NCI-H226 (cell line): ENCODE measurements at regions not wholly inside any gene's neighbourhood (a gene's known extent, or its start where the extent isn't known, plus 50 kb on each side); places are given as distances from the start of the nearest gene placed in this dataset.
A peak's percentile ranks its signal among the peaks of the same experiment; 100 is the strongest.

Experiments
- DNase-seq: peaks from one replicate; pipeline ENCODE4 v3.0.0-alpha.2; 2015

DNA sequence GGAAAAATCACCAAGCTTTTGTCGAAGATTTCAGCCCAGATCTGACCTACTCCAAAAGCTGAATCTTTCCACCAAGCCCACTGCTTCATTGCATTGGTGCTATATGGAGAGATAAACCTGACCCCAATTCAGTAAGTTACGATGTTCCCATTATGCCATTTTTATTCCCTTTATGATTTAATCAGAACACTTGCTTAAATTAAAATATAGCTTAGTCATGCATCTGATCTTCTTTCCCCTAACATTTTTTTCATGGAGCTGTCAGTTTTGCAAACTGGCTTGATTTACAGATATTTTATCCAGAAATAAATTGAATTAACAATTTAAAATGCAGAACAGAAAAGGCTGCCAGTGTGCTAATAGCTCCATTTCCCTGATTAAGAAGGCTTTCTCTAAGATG, 503.5 kb upstream of the C1orf87 start:
- DNase-seq, result no peak

DNA sequence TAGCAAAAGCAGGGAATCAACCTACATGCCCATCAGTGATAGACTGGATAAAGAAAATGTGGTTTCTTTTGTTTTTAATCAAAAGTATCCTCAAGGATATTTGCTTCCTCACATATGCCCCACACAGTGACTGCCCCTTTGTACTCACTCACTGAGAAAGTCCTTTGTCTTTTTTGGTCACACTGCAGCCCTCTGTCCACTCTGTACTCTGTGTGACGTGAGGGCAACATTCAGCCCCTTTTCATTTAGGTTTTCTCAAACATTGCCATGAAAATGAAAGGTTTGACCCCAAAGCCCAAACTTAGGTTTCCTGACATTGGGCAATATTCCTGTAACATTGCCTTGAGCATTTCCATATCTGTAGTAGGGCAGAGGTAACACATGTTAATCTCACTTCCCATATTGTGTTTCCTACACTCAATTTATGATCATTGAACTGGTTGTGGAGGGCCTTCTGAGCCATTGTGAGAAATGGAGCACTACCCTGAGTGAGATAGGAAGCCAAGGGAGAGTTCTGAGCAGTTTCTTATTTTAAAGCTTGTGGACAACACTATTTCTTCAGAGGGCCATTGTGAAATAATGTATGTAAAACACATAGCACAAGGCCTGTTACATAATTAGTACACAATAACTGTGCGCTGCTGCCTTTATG, 501.9 kb upstream of the C1orf87 start:
- no peak for DNase-seq

DNA sequence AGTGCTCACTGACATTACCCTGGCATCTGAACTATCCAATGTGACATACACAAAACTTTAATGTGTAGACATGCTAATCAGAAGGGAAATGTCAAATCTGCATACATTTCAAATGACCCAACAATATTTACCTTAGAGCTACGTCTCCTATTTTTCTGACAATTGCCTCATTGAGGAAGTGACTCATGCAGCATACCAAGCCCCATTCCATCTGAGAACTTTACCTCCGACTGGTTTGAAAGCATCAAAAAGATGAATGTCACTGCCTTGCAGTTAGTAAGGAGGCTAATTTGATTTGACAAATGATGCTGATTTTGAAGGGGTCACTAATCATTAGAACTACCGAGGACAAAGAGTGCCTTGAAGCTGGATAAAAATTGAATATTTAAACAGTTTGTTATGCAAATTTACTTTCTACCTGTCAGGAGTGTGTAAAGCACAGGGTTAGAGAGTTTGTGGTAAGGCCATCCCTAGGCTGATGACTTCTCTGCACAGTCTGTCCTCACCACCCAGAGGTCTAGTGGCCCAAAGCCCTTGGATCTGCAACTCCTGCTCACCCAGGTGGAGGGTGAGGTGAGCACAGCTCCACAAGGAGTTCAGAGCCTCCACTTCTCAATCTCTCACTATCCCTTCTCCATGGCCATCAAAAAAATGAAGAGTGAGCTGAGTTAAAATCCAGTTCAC, 500.3 kb upstream of the C1orf87 start:
- DNase-seq, result peak; percentile 81

DNA sequence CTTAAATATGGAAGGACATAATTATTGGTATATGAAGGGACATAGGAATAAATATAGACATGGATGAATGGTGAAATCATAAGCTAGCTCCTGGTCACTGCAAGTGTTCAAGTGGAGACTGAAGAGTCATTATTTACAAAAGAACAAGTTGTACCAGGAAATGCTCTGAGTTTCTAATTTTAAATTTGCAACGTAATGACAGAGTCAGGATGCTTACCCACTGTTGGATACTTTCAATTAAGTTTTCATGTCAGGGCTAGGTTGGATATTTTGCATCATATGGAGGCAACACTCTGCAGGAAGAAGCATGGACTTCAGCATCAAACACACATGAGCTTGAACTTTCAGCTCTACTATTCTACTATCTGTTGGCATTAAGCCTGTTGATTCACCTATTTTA, 499.6 kb upstream of the C1orf87 start:
- no peak for DNase-seq

DNA sequence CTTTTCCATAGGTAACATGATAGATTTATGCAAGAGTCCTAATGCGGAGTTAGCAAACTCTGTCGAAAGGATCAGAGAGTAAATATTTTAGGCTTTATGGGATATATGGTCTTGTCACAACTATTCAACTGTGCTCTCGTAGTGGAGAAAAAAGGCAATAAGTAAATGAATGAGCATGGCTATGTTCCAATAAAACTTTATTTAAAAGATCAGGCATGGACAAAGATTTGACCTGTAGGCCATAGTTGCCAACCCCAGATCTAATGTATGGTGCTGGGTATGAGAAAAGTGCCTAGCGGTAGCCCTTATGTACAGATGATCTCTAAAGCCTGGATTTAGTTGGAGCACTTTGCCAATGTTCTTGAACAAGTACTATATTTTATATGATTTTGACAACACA, 498.8 kb upstream of the C1orf87 start:
- no peak for DNase-seq

DNA sequence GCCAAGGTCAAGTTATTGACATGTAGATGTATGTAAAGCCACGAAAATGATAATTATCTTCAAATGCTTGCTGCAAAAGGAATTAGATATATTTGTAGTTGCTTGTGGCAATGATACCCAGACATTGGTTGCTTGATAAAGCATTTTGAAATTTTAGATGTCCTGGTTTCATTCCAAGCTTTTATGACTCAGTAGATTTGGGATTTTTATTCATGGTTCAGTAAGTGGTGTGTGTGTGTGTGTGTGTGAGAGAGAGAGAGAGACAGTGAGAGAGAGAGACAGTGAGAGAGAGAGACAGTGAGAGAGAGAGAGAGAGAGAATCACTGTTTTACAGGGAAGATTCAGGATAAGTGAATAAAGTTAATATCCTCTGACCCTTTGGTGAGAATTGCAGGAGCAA, 498.2 kb upstream of the C1orf87 start:
- DNase-seq, result peak; percentile 66

DNA sequence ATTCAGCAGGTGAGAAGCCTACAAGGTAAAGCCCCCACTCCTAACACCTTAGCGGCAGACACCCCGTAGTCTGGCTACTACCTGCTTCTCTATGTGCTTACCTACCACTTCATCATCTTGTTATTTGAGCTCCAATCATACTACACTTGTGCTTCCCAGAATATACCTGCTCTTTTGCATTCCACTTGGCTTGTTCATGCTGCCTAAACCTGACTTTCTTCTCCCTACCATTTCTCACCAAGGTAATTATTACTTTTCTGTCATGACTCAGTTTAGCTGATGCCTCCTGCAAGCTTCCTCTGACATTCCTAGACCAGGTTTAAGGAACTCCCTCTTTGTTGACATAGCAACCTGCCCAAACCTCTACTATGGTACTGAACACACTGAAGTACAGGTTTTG, 495.6 kb upstream of the C1orf87 start:
- DNase-seq, result no peak

DNA sequence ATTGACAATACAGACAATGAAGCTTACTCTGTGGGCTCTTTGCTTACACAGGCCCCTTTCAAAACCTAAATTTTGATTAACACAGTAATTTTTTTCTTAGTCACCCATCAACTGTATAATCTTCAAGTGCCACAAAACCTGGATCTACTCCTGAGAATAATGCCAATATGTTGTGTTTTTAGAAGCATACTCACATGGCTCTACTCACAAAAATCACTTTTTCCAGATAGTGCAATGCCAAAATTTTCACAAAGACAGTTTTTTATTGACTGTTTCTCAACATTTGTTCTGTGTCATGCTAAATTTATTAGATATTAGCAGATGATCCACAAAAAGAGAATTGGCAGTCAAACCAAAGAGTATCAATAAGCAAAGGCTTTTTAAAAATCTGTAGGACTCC, 493.7 kb upstream of the C1orf87 start:
- no peak for DNase-seq

DNA sequence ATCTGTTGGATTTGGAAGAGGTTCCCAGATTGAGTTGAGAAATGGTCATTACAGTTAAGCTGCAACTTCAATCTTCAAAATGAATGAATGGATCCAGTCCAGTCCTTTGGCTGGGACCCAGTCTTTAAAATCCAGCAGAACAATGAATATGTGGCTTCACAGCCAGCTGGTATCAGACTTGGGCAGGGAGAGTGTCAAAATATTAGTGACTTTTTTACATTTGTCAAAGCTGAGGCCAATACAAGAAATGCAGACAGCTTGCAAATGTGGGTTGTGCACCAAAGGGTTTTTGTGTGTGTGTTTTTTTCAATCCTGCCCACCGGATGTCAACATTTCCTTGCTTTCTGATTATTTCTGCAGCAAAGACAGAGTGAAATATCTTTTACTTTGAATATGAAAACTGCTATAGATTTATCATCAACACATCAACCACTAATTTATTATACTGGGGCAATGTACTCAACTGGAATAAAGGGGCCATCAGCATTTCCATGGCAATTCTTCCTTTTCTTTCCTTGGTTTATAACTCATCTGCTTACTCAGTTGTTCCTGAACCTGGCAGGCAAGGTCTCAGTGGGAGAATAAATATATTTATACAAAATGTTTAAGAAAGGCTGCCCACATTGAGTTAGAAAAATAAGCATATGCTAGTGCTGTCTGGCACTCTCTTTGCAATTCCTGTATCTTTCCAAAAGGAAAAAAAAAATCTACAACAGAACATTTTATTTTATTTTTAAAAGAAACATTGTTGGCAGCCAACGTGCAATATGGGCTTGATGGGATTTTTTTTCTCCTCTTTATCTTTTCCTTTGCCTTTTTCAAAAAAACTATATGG, 491.6 kb upstream of the C1orf87 start:
- no peak for DNase-seq

DNA sequence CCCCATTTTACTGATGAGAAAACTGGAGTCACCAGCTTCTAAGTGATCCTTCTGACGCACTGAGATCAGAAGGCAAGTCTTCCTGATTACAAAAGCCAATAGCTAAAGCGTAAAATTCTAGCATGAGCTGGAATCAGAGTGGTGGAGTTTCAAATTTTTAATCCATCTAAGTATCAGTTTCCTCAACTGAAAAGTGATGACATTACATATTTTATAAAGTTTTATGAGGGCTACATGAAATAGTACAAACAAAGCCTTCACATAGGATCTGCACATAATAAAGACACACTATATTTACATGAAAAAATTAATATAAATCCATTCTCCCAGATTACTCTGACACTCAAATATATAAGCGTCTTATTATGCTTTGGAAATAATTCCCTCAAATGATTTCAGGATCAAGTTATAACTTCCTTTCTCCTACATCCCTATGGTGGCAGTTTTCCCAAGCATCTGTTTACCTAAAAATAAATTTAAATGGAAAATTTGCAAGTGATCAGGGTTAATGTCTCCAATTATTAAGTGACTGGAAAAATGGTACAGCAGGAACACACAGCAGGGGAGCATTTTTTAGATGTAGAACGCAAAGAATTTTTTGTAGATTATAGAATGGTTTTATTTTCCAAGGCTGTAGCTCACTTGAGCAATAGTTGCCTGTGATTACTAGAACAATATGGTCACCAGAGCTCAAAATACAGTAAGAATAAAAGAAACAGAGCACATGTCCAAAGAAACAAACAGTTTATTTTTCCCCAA, 490.4 kb upstream of the C1orf87 start:
- no peak for DNase-seq

DNA sequence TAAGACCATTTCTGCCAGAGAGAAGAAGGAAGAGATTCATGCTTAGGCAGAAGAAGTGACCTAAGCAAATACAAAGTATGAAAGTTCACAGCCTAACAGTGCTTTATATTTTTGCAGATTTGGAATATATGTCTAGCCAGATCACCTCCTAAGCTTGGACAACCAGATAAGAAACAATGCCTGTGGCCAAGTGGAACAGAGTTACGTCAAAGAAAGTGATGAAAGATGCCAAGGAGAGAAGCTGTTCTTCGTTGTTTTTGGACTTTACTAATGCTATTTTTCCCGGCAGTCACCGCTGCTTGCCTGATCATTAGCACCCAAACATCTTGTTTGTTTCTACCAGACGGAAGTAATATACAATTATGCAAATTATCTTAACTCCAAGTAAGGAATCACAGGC, 489.2 kb upstream of the C1orf87 start:
- peak; percentile 31 for DNase-seq

DNA sequence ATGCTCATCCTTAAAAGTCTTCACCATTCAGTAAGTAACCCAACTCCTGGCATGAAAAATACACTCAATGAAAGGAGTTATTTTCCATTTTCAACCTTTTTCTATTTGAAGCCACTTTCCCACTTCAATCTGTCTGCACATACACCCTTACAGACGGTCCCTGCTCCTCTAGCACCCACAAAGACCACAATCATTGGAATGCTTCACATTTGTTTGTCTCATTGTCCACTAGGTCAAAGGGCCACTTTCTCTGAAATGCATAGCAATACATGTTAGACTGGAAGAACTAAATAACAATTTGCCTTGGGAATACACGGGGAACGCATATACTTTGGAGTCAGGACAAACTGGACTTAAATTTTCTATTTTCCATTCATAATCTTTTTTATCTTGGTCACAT, 487.1 kb upstream of the C1orf87 start:
- no peak for DNase-seq

DNA sequence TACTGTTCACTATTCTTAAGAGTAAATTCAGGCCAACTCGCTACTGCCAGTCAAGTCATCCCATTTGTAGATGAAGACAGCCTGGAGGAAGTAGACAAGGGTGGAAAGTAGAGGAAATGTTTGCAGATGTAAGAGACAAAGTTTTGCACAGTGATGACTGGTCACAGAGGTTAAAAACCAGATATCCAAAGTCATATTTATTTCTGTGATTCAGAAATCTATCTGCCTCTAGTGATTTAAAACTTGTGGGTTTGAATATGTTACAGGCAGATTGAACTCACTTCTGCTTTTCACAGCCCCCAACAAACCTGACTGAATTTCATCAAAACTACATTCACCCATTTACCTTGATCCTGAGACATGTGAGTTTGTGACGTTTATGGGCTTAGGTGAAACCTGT, 484.7 kb upstream of the C1orf87 start:
- no peak for DNase-seq

DNA sequence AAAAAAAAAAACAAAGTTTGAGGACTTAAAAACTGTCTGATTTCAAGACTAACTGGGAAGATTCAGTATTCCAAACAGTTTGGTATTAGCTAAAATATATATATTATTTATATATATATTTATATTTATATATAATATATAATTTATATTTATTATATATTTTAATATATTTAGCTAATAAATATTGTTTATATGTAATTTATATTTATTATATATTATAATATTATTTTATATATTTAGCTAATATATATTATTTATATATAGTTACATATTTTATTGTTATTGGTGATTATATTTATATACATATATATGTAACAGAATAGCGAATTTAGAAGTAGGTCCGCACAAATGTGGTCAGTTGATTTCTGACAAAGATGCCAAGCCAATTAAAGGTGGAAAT, 480.2 kb upstream of the C1orf87 start:
- no peak for DNase-seq

DNA sequence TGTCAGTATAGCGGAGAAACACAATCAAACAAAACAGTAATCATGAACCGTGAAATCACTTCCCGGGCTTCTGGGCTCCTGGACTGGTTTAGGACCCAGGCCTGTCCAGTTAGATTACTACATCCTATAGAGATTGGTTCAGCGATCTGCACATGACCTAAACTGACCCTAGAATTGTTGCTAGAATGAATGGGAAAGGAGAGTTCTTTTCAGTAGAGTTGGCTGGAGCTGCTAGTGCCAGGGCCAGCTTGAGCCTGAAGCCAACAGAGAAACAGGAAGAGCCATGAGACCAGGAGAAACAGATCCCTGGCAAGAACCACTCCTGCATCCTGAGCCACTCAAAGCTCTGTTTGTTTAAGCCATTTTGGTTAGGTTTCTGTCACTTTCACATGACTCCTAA, 474.3 kb upstream of the C1orf87 start:
- no peak for DNase-seq

DNA sequence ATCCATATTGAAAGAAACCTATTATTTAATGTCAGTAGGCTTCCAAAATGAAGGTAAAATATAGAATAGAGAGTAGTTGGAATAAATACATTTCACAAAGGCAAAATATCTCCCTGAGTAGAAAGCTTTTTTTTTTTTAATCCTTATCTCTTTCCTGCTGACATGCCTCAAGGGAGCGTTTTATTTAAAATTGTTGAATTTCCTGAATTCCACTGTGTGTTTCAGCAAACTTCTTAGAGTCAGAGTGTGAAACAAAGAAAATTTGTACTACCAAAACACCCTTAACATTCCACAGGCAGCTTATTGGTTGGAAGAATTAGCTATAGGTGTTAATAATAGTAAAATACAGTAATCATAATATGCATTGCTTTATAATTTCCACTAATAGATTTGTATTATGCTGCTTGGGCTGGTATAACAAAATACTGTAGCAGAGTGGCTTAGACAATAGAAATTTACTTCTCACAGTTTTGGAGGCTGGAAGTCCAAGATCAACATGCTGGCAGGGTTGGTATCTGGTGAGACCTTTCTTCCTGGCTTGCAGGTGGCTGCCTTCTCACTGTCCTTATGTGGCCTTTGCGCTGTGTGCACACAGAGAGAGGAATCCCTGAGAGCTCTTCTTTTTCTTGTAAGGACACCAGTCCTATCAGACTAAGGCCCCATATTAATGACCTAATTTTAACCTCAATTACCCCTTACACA, 468.4 kb upstream of the C1orf87 start:
- peak; percentile 43 for DNase-seq

DNA sequence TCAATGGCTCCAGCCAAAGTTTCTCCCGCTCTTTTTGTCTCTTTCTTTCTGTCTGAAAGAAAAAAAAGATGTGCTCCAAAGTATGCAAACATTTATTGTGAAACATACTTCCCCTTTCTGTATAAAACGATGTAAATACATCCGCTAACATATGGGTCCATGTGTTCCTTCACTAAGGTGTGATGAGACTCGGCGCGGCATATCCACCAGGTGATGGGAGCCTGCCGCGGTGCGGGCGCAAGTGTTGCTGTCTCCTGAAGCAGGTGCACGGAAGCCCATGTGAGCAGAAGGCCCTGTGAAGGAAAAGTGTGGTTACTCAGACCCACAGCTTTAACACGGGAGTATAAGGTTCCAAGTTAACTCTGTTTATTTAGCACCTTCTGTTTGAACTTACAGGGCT, 466.6 kb upstream of the C1orf87 start:
- no peak for DNase-seq

DNA sequence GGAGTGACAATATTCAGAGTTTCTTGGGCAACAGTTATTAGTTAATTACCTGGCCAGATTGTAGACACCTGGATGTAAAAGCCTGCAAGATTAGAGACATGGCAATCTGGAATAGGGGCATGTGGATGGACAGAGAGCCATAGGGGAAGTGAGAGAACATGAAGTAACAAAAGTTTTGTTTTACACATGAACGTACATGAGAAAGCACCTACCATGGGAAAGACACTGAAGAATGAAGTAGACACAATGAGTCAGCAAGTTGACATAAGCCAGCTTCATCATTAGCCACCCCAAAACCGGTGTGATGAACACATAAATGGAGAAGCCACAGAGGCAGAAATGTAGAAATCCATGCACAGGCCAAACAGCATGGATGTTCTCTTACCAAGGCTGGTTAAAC, 462.1 kb upstream of the C1orf87 start:
- DNase-seq, result no peak

DNA sequence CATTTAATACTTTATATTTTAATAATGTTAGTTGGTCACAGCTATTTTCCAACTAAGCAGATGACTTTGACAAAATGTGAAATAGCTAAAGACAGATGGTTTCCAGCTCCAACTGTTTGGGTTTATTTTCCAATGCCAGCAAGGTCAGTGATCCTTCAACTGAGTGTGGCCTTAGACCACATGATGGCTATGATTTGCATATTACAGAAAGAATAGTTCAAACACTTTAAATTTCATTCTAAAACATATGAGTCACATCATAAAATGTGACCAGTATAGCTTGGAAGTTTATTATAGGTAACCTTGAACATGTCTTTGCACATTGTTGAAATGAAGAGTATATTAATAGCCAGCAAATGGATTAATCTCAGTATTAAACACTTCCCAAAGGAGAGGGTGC, 454.0 kb upstream of the C1orf87 start:
- DNase-seq, result no peak

DNA sequence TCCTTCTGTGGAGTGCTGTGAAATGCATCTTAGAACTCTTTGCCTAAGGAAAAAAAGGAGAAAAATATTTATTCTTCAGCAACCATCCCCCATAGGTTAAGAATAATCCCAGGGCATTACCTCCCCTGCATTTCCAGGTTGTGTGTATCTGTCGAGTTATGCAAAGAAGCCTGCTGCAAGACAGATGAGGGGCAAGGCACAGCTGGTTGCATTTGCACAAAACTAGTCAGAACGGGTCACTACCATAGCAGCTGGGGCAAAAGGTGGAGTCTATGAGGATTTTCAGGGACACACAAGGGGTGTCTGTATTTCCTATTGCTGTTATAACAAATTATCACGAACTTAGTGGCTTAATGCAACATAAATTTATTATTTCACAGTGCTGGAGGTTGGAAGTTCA, 443.4 kb upstream of the C1orf87 start:
- DNase-seq, result no peak

DNA sequence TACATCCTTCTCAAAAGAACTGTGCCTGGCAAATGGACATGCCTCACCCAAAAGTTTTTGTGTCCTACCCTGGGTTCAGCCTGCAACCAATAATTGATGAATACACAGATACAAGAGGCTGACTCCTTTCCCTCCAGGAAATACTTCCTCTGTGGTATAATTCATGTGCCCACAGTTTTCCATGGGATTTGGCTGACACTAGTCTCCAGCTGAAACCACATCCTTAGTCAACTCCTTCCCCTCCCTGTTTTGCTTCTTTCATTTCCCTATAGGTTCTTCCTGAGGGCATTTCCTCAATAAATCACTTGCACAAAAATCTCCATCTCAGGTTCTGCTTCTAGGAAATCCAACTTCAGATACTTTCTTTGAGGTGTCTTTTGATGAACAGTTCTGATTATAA, 436.6 kb upstream of the C1orf87 start:
- peak; percentile 61 for DNase-seq

DNA sequence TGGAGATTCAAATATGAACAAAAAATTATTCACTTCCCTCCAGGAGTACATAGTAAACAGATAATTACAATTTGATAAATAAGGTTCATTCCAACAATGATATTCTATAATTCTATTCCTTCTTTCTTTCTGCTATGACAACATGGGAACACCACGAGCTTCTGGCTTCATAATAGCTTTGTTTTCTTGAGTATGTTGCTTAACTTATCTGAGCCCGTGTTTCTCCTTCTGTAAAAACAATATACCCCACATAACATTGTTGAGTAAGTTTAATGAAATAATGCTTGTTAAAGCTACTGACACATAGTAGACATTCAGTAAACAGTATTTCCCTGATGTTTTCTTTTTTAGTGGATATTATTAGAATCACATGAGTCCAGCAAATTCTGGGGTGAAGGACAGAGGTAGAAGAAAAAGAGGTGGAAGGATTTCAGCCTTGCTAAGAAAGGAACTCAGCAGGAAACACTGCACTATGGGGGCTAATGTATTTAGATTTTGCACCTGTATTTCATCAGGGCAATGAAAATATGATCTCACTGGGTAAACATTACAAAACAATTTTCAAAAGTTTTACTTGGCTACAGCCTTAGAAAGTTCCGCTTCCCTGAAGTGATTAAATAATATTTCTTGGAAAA, 430.8 kb upstream of the C1orf87 start:
- no peak for DNase-seq
